Umbilical cord (tissue), 1 donor: ENCODE measurements at regions not wholly inside any gene's neighbourhood (a gene's known extent, or its start where the extent isn't known, plus 50 kb on each side); places are given as distances from the start of the nearest gene placed in this dataset.

Experiments used
- DNase-seq: peaks from one replicate; pipeline ENCODE4 v3.0.0-alpha.2; 2015; ENCODE audit warnings: low spot score

- DNase-seq = no peak
These were observed 387.8 kb downstream of the GADD45G start for GRCh38 chr9:89992326-89993198.

GRCh38 chr9:89993678-89994630, 389.1 kb downstream of the GADD45G start:
- peak; percentile 51 for DNase-seq

GRCh38 chr9:89994988-89995613, 390.3 kb downstream of the GADD45G start:
- DNase-seq = no peak

- no peak for DNase-seq
These were observed 391.3 kb downstream of the GADD45G start for GRCh38 chr9:89996116-89996515.

- DNase-seq = no peak
These were observed 392.0 kb downstream of the GADD45G start for GRCh38 chr9:89996773-89997172.

- DNase-seq = no peak
These were observed 393.8 kb downstream of the GADD45G start for GRCh38 chr9:89998633-89999032.

GRCh38 chr9:89999176-89999533, 394.3 kb downstream of the GADD45G start:
- no peak for DNase-seq

- peak; percentile 75 for DNase-seq
These were observed 394.9 kb downstream of the GADD45G start for GRCh38 chr9:89999534-90000370.

- DNase-seq = no peak
These were observed 396.1 kb downstream of the GADD45G start for GRCh38 chr9:90000925-90001324.

GRCh38 chr9:90001747-90002146, 396.9 kb downstream of the GADD45G start:
- DNase-seq = no peak

GRCh38 chr9:90002397-90003271, 397.8 kb downstream of the GADD45G start:
- DNase-seq = no peak

GRCh38 chr9:90005388-90005787, 400.6 kb downstream of the GADD45G start:
- no peak for DNase-seq

- peak; percentile 74 for DNase-seq
These were observed 403.0 kb downstream of the GADD45G start for GRCh38 chr9:90007516-90008440.

GRCh38 chr9:90009447-90009846, 404.6 kb downstream of the GADD45G start:
- no peak for DNase-seq

GRCh38 chr9:90010793-90011192, 406.0 kb downstream of the GADD45G start:
- DNase-seq = no peak

GRCh38 chr9:90012949-90013348, 408.1 kb downstream of the GADD45G start:
- no peak for DNase-seq

GRCh38 chr9:90013778-90014177, 409.0 kb downstream of the GADD45G start:
- DNase-seq = no peak

GRCh38 chr9:90014421-90014820, 409.6 kb downstream of the GADD45G start:
- no peak for DNase-seq

GRCh38 chr9:90016272-90016671, 411.5 kb downstream of the GADD45G start:
- DNase-seq = no peak
